ENCODE measurements at regions not wholly inside any gene's neighbourhood (a gene's known extent, or its start where the extent isn't known, plus 50 kb on each side); places are given as distances from the start of the nearest gene placed in this dataset.

GRCh38 chr13:107395927-107396662 is 819.2 kb downstream of the LIG4 start:
- DNase-seq (ENCODE audit: low read depth, low spot score): no peak

- DNase-seq (ENCODE audit: low read depth, low spot score): no peak
These were observed 823.1 kb downstream of the LIG4 start for GRCh38 chr13:107392205-107392604.

- DNase-seq (ENCODE audit: low read depth, low spot score): no peak
These were observed 819.6 kb upstream of the ARGLU1 start for GRCh38 chr13:107387525-107387924.

- no peak for DNase-seq (ENCODE audit: low read depth, low spot score)
These were observed 811.6 kb upstream of the ARGLU1 start for GRCh38 chr13:107379407-107380155.

- DNase-seq (ENCODE audit: low read depth, low spot score): no peak
These were observed 808.6 kb upstream of the ARGLU1 start for GRCh38 chr13:107376341-107377125.

- no peak for DNase-seq (ENCODE audit: low read depth, low spot score)
These were observed 807.9 kb upstream of the ARGLU1 start for GRCh38 chr13:107375701-107376340.

GRCh38 chr13:107374038-107374437 is 806.1 kb upstream of the ARGLU1 start:
- no peak for DNase-seq (ENCODE audit: low read depth, low spot score)

- no peak for DNase-seq (ENCODE audit: low read depth, low spot score)
These were observed 805.6 kb upstream of the ARGLU1 start for GRCh38 chr13:107373551-107373950.

- no peak for DNase-seq (ENCODE audit: low read depth, low spot score)
These were observed 802.3 kb upstream of the ARGLU1 start for GRCh38 chr13:107370015-107370785.

GRCh38 chr13:107367258-107367657 is 799.3 kb upstream of the ARGLU1 start:
- no peak for DNase-seq (ENCODE audit: low read depth, low spot score)

- no peak for DNase-seq (ENCODE audit: low read depth, low spot score)
These were observed 797.7 kb upstream of the ARGLU1 start for GRCh38 chr13:107365466-107366215.

GRCh38 chr13:107364658-107365057 is 796.7 kb upstream of the ARGLU1 start:
- DNase-seq (ENCODE audit: low read depth, low spot score): no peak

- DNase-seq (ENCODE audit: low read depth, low spot score): no peak
These were observed 793.7 kb upstream of the ARGLU1 start for GRCh38 chr13:107361666-107362065.

GRCh38 chr13:107360010-107360409 is 792.1 kb upstream of the ARGLU1 start:
- no peak for DNase-seq (ENCODE audit: low read depth, low spot score)

- DNase-seq (ENCODE audit: low read depth, low spot score): no peak
These were observed 790.9 kb upstream of the ARGLU1 start for GRCh38 chr13:107358866-107359265.

GRCh38 chr13:107351305-107351704 is 783.4 kb upstream of the ARGLU1 start:
- no peak for DNase-seq (ENCODE audit: low read depth, low spot score)

- no peak for DNase-seq (ENCODE audit: low read depth, low spot score)
These were observed 781.0 kb upstream of the ARGLU1 start for GRCh38 chr13:107348925-107349324.

- no peak for DNase-seq (ENCODE audit: low read depth, low spot score)
These were observed 780.5 kb upstream of the ARGLU1 start for GRCh38 chr13:107348471-107348870.

GRCh38 chr13:107347641-107348369 is 779.9 kb upstream of the ARGLU1 start:
- no peak for DNase-seq (ENCODE audit: low read depth, low spot score)

GRCh38 chr13:107342747-107343146 is 774.8 kb upstream of the ARGLU1 start:
- DNase-seq (ENCODE audit: low read depth, low spot score): no peak

Data from activated CD4-positive, CD25-positive, alpha-beta regulatory T cell treated with anti-CD3 and anti-CD28 coated beads, Interleukin-2, amount 50 U/mL, for 16 hours (primary cell).